ENCODE measurements at regions not wholly inside any gene's neighbourhood (a gene's known extent, or its start where the extent isn't known, plus 50 kb on each side); places are given as distances from the start of the nearest gene placed in this dataset.
"Not testable (repeated sequence)": the region's sequence is repeated elsewhere in the genome, so short reads cannot be mapped to it uniquely, and the experiment has no call there.

DNA sequence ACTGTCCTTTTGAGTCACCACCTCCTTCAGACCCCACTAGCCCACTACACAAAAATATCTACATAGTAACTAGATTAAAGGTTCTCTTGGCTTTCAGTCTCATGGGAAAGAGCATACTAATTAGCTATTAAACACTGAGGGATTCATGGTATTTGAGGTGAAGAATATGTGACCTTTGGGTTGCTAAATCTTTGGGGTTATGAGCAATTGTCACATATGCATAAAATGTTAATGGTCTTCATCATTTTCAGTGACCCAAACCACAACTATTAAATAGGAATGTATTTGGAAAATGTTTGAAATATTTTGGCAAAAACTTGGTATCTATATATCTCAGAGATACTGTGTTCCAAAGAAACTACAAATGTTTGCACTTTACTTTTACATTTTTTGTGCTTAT lies 365.1 kb downstream of the MAGEB5 start:
- no peak for DNase-seq

DNA sequence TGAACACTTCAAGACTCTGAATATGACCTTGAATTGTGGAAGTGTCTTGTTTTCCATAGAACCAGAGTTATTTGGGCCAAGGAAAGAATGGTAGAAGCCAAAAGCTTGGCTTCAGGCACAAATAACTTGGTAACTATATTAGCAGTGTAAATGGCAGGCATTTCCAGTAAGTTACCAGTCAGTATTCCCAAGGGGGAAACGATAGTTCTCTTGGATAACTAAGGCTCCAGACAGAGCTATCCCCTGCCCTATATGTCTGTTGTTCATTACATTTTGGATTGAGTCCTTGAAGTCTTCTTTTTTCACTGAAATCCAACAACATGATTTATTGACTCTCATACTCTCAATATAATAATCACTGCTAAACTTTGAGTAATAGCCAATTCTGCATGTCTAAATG lies 364.1 kb downstream of the MAGEB5 start:
- DNase-seq, result no peak

DNA sequence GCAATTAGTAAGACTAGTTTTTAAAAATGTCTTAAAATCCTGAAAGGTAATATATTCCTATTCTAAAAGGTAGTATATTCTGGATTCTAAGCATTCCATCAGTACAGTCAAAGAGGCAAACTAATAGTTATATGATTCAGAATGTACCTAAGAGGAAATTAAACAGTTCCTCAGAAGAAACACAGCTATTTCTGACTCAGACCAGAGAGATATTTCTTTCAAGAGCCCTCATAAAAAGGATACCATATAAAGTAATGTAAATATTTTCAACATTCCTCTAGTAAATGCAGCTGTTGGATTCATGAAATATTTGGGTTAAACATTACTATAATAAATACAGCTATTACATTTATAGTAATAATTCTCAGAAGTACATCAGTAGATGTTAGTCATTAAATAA lies 358.3 kb downstream of the MAGEB5 start:
- no peak for DNase-seq

DNA sequence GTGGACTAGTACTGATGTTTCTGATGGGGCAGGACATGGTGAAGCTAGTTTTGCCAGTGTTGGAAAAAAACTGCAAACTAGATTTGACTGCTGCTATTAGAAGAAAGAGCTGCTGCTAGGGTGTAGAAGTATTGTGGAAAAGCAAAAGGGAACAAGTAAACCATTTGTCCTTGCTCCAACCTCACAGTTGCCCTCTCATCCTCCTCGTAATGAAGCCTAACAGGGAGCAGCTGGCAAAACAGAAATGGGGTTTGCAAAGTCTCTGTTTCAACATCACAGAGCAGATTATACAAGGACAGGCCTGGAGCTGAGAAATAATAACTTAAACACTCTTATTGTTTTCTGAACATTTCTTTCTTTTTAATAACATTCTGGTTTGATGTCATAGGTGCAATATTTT lies 346.2 kb downstream of the MAGEB5 start:
- DNase-seq, result no peak

DNA sequence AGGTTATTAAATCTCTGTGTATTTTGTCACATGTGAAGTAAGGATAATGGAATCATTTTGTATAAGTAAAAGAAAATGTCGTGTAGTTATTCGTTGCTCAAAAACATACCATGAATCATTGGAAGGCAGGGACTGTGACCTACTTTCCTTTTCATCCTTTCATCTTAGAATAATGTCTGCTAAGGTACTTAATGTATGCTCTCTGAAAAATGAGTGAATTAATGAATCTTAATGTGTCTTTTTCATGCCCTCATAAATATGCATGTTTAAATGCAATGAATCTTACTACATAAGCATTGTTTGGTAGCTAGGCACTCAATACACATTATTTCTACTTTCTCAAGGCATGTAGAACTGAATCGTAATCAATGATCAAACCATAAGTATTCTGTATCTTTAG lies 343.9 kb downstream of the MAGEB5 start:
- DNase-seq, result no peak

DNA sequence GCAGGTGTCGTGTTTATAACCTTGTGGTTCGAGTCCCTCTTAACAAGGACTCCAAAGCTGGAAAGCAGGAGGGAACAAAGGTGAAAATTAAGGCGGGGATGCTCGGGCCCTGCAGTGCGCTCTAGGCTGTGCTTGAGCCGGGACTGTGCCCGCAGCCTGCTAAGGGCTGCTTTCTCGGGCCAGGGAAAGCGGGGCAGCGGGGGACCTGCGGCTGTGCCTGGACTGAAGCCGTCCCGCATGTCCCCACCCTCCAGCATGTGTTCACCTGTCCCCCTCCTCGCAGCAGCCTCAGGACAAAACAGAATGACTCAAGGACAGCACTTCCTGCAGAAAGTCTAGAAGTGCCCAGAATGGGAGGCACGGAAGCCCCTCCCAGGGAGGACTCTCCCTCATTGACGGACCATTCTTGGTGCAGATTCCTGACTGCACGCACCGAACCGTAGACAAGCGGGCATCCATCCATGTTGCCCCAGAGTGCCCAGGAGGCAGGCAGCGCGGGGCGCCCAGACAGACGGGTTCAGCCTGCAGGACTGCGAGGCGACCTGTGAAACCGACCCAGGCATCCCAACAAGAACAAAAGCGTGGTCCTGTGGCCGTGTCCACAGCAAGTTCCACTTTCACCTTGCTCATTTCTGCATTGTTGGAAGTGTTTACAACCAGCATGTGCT lies 342.9 kb downstream of the MAGEB5 start:
- DNase-seq, result no peak

DNA sequence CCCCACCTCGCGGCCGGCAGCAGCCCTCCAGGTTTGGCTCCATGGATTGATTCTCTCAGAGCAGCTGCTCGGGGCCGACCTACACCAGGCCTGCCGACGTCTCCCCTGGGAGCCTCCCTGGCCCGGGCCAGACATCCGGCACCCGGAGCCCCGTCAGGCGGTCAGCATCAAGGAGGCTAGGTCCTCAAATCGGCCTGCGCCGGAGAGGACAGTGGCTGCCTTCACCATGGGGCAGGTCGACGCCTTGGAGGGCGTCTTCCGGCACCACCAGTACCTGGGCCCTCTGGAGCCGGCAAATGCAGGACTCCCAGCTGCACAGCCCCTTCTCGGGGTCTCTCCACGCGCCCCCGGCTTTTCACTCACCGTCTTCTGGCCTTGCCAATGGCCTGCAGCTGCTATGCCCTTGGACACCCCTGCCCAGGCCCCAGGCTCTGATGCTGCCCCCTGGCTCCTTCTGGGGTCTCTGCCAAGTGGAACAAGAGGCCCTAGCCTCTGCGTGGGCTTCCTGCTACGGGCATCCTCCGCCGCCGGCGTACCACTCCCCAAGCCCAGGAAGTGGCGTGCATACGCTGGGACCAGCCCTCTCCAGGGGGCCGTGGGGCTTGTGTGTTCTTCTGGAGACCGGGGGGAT lies 341.8 kb downstream of the MAGEB5 start:
- no peak for DNase-seq

DNA sequence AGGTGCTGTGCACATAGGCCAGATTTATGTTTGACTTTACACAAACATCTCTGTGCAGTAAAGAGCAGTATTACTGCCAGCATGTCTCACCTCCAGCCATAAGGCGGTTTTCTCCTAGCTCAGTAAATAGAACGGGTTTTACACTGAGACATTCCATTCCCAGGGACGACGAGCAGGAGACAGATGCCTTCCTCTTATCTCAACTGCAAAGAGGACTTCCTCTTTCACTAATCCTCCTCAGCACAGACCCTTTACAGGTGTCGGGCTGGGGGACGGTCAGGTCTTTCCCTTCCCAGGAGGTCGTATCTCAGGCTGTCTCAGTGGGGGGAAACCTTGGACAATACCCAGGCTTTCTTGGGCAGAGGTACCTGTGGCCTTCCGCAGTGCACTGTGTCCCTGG lies 309.8 kb downstream of the MAGEB5 start:
- not testable (repeated sequence) for DNase-seq

DNA sequence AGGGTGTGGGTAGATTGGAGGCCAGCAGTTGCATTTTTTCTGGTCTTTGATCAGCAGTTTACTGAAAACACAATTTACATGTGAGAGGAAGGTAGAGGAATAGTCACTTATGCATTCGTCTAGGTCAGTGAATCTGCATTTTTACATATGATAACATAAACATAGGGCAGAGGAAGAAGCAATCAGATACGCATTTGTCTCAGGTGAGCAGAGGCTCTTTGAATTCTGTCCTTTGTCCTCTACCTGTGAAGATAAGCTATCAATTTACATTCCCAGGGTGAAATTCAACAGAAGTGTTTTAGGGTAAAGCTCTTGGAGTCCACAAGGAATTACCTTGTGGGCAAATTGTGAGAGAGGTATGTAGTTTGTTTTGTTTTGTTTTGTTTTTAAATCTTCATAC lies 306.5 kb downstream of the MAGEB5 start:
- DNase-seq, result no peak

DNA sequence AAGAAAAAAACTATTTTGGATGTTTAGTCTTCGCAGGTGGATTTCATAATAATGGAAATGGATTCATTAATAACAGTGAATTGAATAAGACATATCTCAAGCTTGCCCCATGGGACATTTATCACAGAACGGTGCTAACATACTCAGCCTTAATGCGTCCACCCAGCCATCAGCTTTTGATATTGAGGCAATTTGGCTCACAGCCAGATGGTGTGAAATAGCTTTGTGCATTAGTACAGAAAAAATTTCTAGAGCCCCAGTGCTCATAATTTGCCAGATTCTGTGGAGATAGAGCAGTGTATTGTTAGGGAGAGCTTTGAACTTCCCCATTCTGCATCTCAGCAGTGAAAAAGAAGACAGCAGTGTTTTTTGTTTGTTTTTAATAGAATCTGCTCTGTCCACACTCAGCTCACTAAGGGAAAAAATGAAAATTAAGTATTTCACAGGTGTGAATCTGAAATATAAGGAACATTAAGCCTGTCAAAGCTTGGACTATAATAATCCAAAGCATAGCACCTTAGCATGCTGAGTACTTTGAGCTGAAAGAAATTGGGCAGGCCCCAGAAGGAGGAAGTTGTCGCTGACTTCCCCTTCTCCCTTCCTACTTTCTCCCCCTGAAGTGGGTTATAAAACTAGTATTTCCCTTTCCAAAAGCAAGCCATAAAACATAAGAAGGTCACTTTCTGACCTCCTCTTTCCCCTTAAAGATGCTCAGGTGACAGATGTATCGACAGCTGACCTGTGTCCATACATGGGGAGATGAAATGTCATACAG lies 295.8 kb downstream of the MAGEB5 start:
- DNase-seq, result no peak

DNA sequence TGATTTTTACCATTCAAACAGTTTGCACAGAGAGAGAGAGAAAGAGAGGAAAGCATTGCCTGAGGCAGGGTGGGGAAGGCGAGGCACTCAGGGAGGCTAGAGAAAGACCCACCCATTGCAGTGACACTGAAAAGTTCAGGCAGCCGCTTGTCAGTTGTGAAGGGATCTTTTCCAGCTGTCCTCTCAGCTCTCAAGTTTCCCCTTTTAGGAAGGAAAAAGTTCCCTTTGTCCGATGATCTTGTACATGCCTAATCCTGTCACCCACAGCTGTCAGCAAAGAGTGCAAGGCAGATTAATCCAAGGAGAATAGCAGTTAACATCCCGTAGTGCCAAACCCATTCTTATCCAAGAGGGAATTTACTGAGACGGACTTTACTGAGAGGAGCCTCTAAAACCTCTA lies 255.0 kb downstream of the MAGEB5 start:
- no peak for DNase-seq

DNA sequence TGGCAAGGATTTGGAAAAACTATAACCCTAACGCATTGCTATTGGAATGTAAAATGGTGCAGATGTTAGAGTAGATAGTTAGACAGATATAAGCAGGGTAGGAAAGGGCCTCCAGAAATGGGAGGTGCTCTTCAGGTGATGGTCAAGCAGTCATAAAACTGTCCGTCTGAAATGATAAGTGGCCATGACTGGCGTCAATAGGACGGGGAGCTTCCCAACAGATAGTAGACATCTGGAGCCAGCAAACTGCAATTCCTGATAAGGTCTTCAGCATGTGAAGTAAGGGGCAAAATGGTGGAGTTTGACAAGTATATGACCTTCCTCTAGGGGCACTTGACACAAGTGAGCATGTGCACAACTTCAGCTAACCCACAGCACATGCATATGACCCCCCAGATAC lies 250.4 kb downstream of the MAGEB5 start:
- no peak for DNase-seq

DNA sequence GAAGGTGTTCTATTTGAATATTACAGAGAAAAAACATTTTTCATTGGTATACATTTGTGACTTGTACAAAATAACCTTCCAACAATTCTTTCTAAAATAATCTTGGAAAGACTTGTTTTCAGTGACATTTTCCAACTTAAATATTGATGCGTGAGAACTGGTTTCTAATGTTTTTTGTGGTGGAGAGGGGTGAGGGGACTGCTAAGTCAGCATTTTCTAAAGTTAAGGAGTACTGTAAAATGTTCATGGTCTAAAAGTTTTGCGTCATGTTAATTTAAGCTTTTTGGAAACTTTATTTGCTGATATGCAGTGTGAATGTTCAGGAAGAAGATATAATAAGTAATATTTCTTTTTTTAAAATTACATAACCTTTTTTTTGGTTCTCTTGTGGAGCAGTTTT lies 229.3 kb downstream of the MAGEB5 start:
- DNase-seq, result no peak

DNA sequence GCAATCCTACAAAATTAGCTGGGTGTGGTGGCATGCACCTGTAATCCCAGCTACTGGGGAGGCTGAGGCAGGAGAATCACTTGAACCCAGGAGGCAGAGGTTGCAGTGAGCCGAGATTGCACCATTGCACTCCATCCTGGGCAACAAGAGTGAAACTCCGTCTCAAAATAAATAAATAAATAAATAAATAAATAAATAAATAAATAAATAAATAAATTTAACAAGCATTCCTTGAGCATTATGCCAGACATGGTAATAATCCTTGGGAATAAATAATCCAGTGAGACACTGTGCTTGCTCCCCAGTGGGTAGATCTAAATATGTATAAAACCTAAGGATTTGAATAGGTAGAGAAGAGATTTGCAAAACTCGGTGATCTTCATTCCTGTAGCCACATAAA lies 228.4 kb downstream of the MAGEB5 start:
- DNase-seq, result not testable (repeated sequence)

DNA sequence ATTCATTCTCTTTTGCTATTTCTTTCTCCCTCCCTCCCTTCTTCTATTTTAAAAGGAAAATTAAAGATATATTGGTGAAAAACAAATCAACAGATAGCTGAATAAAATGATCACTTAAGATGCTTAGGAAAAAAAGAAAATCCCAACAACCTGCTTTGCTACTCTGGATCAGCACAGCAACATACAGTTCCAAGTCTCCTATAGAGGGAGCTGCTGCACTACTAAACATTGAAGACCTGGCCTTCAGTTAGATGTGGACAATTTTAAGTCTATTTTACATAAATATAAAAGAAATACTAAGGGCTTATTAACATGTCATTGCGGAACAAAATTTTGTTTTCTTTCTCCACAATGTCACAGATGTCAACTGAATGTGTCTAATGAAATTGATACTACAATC lies 226.4 kb downstream of the MAGEB5 start:
- DNase-seq, result peak; percentile 1 to 9

DNA sequence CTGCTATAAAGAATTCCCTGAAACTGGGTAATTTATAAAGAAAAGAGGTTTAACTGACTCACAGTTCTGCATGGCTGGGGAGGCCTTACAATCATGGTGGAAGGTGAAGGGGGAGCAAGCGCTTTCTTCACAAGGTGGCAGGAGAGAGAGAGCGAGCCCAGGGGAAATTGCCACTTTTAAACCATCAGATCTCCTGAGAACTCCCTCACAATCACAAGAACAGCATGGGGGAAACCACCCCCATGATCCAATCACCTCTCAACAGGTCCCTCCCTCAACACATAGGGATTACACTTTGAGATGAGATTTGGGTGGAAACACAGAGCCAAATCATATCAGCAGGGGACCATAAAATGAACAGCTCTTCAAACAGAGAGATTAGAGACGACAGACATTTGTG lies 198.6 kb downstream of the MAGEB5 start:
- no peak for DNase-seq

DNA sequence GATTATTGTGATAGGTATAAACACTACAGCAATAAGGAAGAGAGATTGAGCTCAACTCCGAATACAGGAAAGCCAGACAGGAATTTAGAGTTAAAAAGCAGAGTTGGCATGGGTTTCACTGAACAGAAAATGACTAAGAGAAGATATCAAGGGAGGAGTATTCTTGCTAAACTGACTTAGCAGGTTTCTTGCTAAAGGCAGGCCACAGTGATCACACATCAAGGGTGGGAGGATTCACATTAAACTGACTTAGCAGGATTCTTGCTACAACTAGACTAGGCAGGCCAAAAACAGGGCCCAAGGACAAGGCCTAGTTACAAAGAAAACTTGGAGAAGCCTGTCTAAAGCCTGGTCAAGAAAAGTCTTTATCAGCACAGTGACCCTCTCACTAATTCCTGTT lies 195.1 kb downstream of the MAGEB5 start:
- no peak for DNase-seq

DNA sequence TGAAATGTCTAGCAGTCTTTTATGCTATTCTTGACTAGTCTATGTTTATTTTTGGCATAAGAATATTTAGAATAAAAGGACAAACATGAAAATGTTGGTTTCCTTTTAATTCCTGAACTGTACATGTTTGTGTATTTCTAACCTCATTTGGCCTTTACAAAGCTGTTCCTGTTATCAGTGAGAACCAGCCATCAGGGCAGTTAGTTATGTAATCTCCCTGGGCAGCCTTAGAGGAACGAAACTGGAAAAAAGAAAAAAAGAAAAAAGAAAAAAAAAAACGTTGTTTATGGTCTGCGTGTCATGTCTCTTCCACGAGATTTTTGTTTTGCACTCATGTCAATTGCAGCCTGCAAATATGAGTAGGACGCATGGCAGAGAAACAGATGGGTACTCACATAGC lies 193.7 kb downstream of the MAGEB5 start:
- no peak for DNase-seq

DNA sequence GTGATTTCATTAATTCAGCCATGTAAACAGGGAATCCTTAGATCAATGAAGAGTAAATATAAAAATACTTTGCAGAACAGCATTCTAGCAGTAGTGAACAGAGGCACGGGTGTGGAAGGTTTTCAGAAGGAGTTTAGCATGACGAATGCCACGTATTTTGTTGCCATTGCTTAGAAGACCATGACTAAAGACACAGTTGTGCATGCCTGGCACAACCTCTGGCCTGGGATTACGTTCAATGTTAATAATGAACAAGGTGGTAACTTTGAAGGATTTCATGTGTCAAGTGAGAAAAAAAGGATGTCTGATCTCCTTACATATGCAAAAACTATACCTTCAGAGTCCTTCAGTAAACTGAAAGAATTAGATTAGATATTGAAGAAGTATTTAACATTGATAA lies 171.9 kb downstream of the MAGEB5 start:
- no peak for DNase-seq

DNA sequence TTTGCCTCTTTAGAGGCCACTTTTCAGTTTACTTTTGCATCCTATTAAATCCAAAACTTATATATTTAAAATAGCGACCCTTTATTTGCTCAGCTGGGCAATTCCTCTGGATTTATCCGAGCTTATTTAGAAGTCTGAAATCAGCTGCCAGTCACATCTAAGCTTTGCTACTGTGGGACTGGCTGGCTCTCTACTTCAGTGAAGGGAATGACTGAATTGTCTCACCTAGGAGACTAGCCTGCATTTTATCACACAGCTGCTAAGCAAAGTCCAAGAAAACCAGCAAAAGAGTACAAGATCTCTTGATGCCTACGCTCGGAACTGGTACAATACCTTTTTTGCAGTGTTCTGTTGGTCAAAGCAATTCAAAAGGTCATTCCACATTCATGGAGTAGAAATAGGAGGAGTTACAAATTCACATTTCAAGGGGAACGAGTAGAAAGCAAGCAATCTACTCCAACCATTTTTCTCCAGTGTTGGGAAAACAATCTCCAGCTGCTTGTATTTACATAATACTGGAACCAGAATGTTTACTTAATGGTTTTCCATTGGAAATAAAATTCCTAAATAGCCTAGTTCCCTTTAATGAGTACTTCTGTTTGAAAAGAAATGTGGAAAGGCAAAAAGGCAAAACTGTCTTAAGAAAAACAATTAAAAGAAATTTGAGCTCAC lies 160.2 kb downstream of the MAGEB5 start:
- DNase-seq, result no peak

DNA sequence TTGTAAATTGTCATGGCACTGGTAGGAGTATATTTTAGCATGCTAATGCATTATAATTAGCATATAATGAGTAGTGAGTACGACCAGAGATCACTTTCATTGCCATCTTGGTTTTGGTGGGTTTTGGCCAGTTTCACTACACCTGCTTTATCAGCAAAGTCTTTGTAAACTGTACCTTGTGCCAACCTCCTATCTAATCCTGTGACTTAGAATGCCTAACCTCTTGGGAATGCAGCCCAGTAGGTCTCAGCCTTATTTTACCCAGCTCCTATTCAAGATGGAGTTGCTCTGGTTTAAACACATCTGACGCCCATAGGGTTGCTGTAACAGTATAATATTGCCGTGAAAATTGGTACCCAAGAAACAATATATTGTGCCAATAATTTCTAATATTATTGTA lies 159.4 kb downstream of the MAGEB5 start:
- DNase-seq, result no peak

DNA sequence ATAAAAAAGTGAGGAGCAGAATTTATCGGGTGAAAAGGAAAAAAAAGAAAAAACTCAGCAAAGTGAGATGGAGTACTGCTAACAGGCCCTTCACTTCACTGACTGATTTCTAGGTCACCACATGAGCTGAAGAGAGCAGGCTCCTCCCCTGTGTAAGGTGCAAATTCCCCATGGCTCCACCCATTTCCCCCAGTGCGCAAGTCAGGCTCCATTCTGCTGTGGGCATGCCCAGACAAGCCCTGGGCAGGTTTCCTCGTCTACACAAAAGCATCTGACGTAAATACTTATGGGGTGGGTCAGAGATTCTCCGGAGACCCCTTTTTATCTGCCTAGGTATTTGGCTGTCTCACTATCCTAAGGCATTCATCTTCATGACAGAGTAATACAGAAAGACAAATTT lies 157.9 kb downstream of the MAGEB5 start:
- DNase-seq, result no peak

DNA sequence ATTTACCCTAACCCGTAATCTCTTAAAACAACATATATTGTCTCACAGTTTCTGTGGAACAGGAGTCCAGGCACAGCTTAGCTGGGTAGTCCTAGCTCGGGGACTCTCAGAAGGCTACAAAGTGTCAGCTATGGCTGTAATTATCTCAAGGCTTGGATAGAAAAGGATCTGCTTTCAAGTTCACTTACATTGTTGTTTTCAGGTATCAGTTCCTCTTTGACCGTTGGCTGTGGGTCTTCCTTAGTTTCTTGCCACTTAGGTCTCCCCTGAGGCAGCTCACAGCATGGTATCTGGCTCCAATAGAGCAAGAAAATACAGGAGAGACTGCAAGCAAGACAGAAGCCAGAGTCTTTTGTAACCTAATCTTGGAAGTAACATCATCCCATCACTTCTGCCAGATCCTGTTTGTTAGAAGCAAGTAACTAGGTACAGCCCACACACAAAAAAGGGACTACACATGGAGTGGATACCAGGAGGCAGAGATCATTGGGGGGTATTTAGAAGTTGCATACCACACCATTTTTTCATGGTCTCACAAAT lies 137.0 kb downstream of the MAGEB5 start:
- no peak for DNase-seq

DNA sequence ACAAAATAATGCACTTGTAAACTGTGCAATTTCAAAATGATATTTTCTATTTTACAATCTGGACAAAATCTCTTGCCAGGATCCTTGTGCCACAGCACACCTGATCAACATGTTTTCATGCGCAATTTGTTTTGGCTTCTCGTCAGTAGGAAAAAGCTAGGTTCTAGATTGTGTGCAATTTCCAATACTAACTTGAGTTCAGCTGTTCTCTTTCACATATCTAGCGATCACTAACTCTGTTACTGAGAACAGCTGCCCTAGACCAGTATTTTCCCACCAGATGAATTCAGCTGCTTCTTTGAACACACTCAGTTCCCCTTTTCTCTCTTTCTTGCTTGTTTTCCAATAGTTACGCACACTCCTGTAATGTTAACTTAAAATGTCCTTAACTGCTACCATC lies 131.2 kb downstream of the MAGEB5 start:
- no peak for DNase-seq

Data from NCI-H446 (cell line).